ENCODE measurements at regions not wholly inside any gene's neighbourhood (a gene's known extent, or its start where the extent isn't known, plus 50 kb on each side); places are given as distances from the start of the nearest gene placed in this dataset.

DNA sequence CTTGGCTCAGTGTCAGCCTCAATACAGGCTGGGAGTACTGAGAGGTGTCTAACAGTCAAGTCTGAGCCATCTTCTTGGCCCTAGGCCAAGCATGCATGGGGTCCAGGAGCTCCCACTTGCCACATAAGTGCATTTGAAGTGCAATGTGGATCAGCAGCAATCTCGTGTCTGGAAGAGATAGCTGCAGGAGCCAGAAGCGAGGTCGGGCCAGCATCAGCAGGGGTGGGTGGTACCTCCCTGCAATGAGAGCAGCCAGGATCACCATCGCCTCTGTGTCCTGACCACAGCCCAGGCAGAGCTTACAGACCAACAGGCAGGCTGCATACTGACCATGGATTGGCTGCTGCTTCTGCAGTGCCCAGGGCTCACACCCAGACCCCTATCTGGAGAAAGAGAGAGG lies 83.0 kb upstream of the CXCL12 start:
- Histone ChIP-seq H3K27me3 (no peaks in the 10 kb centered on the region), H3K4me1 (peaks cover 5% of the 10 kb centered on the region), H3K27ac (no peak overlapping the region), H3K9me3 (no peaks in the 10 kb centered on the region), H3K4me3 (no peak overlapping the region), H3K36me3 (no peaks in the 10 kb centered on the region)
- no CpG with 5 or more reads among the region's 4 CpGs for WGBS
- TF ChIP-seq, protein P1, sequence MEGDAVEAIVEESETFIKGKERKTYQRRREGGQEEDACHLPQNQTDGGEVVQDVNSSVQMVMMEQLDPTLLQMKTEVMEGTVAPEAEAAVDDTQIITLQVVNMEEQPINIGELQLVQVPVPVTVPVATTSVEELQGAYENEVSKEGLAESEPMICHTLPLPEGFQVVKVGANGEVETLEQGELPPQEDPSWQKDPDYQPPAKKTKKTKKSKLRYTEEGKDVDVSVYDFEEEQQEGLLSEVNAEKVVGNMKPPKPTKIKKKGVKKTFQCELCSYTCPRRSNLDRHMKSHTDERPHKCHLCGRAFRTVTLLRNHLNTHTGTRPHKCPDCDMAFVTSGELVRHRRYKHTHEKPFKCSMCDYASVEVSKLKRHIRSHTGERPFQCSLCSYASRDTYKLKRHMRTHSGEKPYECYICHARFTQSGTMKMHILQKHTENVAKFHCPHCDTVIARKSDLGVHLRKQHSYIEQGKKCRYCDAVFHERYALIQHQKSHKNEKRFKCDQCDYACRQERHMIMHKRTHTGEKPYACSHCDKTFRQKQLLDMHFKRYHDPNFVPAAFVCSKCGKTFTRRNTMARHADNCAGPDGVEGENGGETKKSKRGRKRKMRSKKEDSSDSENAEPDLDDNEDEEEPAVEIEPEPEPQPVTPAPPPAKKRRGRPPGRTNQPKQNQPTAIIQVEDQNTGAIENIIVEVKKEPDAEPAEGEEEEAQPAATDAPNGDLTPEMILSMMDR (IDR thresholded peaks at IDR 0.05): no peak
- TF ChIP-seq POLR2A (IDR thresholded peaks at IDR 0.05) (no peak), POLR2AphosphoS5 (IDR thresholded peaks at IDR 0.05) (no peak), EP300 (IDR thresholded peaks at IDR 0.05) (no peak)
- DNase-seq (ENCODE audit: low spot score in 2 of 2): no peak

GRCh38 chr10:44468525-44468924 lies 83.6 kb upstream of the CXCL12 start:
- WGBS: 73% methylated on average over 4 of the region's 11 CpGs
- no peak overlapping the region for H3K27ac ChIP-seq
- TF ChIP-seq, protein P1 (IDR thresholded peaks at IDR 0.05): no peak
- TF ChIP-seq EP300 (IDR thresholded peaks at IDR 0.05): no peak
- no peak for TF ChIP-seq POLR2AphosphoS5 (IDR thresholded peaks at IDR 0.05)
- no peak for TF ChIP-seq POLR2A (IDR thresholded peaks at IDR 0.05)
- H3K4me3 ChIP-seq: no peak overlapping the region
- no peaks in the 10 kb centered on the region for H3K9me3 ChIP-seq
- H3K36me3 ChIP-seq: no peaks in the 10 kb centered on the region
- H3K4me1 ChIP-seq: peaks cover under 1% of the 10 kb centered on the region
- no peak for DNase-seq (ENCODE audit: low spot score in 2 of 2)
- no peaks in the 10 kb centered on the region for H3K27me3 ChIP-seq

DNA sequence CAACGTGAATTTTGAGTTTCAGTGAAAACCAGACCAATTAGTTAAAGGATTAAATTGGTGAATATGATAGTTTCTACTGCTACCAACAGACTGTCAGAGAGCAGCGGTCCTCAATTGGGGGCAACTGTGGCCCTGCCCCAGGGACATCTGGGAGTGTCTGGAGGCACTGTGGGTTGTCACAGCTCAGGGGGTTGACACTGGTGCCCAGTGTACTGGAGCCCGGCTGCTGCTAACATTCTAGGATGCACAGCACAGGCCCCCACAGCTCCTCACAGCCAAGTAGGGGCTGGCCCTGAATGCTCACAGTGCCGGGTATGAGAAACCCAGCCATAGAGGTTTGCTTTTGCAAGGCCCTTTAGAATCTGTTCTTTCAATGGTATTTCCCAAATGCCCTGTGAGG lies 84.1 kb upstream of the CXCL12 start:
- Histone ChIP-seq H3K4me3 (no peak overlapping the region), H3K27ac (no peak overlapping the region), H3K9me3 (no peaks in the 10 kb centered on the region), H3K27me3 (no peaks in the 10 kb centered on the region), H3K36me3 (no peaks in the 10 kb centered on the region), H3K4me1 (no peaks in the 10 kb centered on the region)
- no peak for DNase-seq (ENCODE audit: low spot score in 2 of 2)
- 65% methylated on average over 4 of the region's 4 CpGs for WGBS
- no peak for TF ChIP-seq EP300 (IDR thresholded peaks at IDR 0.05)
- no peak for TF ChIP-seq POLR2AphosphoS5 (IDR thresholded peaks at IDR 0.05)
- no peak for TF ChIP-seq POLR2A (IDR thresholded peaks at IDR 0.05)
- TF ChIP-seq, protein P1 (IDR thresholded peaks at IDR 0.05): no peak

DNA sequence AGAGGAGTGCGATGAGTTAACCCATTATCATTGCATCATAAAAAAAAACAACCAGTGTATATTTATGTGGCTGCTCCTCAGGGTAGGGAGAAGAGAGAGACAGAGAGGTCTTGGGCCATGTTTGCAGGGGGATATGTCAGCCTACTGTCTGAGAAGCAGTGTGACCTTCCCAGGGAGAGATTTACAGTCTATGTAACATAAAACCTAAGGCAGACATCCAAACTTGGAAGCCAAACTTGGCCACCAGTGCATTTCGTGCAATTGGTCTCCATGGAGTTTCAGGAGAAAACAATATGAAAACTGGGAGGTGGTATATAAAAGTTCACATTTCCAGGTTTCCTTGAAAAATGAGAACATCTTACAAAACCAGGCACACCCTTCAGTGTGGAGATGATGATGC lies 85.9 kb upstream of the CXCL12 start:
- H3K27ac ChIP-seq: no peak overlapping the region
- 75% methylated on average over 2 of the region's 2 CpGs for WGBS
- H3K36me3 ChIP-seq: no peaks in the 10 kb centered on the region
- no peaks in the 10 kb centered on the region for H3K27me3 ChIP-seq
- TF ChIP-seq, protein P1 (IDR thresholded peaks at IDR 0.05): no peak
- TF ChIP-seq EP300 (IDR thresholded peaks at IDR 0.05) (no peak), POLR2AphosphoS5 (IDR thresholded peaks at IDR 0.05) (no peak), POLR2A (IDR thresholded peaks at IDR 0.05) (no peak)
- H3K9me3 ChIP-seq: no peaks in the 10 kb centered on the region
- no peak overlapping the region for H3K4me3 ChIP-seq
- H3K4me1 ChIP-seq: no peaks in the 10 kb centered on the region
- DNase-seq (ENCODE audit: low spot score in 2 of 2): no peak

DNA sequence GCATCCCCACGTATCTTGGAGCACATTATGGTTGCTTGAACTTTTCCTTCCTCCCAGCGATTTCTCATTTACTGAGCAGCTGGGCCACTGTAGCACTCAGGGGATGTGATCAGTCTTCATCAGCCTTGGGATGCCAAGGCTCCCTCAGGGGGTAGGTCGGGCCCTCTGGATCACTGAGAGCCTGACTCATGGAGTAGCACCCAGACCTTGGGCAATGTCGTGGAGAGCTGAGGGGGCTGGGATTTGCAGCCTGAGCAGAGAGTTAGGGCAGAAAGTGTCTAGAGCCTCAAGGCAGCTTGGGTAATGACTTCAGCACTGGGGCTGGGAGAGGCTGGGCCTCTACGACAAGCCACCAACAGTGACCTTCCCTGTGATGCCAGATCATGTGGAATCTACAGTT lies 86.5 kb upstream of the CXCL12 start:
- no peaks in the 10 kb centered on the region for H3K9me3 ChIP-seq
- no peaks in the 10 kb centered on the region for H3K36me3 ChIP-seq
- H3K4me3 ChIP-seq: no peak overlapping the region
- TF ChIP-seq, protein P1 (IDR thresholded peaks at IDR 0.05): no peak
- TF ChIP-seq EP300 (IDR thresholded peaks at IDR 0.05) (no peak), POLR2AphosphoS5 (IDR thresholded peaks at IDR 0.05) (no peak), POLR2A (IDR thresholded peaks at IDR 0.05) (no peak)
- WGBS: 82% methylated on average over 5 of the region's 5 CpGs
- H3K4me1 ChIP-seq: peaks cover 3% of the 10 kb centered on the region
- no peak for DNase-seq (ENCODE audit: low spot score in 2 of 2)
- no peak overlapping the region for H3K27ac ChIP-seq
- no peaks in the 10 kb centered on the region for H3K27me3 ChIP-seq
